Activated T-cell treated with anti-CD3 and anti-CD28 coated beads for 24 hours (primary cell): ENCODE measurements at regions not wholly inside any gene's neighbourhood (a gene's known extent, or its start where the extent isn't known, plus 50 kb on each side); places are given as distances from the start of the nearest gene placed in this dataset.
"Not testable (repeated sequence)": the region's sequence is repeated elsewhere in the genome, so short reads cannot be mapped to it uniquely, and the experiment has no call there.

Experiments used
- DNase-seq: peaks from one replicate; pipeline ENCODE4 v3.0.0-alpha.2; 2020; ENCODE audit warnings: low read depth

DNA sequence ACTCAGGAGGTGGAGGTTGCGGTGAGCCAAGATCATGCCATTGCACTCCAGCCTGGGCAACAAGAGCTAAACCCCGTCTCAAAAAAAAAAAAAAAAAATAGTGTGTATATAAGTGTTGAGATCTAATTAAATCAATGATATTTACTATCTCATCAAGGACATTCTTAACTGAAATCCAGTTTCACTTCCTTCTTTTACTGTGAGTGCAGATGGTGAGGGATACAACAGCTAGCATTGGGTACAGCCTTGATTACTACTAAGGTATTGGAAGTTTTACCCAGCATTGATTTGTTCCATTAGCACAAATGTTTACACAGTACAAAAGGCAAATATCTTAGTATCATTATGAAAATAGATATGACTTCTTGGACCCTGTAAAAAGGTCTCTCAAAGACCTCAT, 546.6 kb downstream of the KCTD12 start:
- DNase-seq = no peak

DNA sequence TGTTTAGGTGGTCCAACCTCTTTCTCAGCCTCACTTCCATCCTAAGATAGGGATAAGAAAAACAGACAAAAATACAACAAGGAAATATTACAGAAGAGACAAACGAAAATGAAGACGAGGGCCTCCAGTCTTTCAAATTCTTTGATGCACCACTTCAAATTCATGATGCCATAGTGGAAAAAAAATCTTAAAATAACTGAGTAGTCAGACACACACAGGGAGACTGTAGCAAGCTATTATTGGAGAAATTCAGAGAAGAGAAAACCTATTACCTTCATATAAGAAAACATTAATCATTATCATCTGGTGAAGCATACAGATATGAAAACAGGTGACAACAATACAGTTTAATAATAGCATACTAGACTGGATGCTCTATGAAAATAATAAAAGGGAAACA, 548.2 kb downstream of the KCTD12 start:
- DNase-seq = no peak

DNA sequence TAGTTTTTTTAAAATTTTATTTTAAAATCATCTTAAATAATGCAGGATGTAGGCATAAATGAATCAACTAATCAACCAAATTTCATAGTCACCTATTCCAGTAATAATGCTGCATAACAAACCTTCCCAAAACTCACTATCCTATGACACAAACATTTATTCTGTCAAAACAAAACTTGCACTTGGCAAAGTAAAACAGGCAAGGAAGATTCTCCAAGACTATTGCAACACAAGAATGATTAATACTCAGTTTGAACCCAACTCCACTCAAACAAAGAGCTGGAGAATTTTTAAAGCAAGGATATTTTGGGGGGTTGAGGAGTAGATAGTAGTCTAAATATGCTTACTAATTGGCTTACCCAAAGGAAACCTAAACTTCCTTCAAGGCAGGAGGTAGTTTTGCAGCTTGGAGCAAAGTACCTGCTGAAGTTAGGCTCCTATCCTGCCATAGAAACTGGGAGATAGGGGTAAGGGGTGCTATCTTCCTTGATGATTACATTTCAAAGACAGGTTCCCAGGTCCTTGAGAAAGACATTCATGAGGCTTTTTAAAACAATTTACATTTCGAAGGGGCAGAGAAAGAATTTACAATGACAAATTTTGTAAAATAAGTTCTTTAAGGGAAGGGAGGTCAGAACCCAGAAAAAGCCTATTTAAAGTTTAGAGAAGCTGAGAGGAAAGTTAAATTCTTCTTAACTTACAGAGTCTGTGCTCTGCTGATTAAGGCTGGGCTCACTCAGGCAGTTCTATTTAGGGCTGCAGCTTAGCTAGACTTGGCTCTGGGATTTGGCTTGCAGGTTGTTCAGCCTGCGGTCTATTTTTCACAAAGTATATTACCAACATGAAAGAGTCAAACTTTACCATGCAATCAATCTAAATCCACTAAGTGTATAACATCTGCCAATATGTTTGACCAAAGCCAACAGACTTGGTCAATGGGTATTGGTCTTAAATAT, 549.0 kb downstream of the KCTD12 start:
- no peak for DNase-seq

DNA sequence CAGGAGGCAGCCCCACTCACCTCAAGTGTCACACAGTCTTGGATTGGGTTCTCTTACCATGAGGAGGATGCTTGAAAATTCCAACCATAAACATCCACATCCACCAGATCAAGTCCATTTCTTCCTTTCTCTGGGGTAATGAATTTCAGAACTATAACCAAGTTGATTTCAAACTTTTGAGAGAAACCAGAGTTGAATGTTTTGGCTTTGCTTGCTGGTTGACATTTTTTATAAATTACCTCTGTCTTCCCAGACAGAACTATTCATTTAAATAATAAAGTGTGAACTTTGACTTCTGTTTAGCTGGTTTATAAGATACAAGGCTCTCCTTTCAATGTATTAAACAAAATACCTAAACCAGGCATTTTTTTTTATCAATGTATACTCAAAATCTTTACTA, 550.7 kb downstream of the KCTD12 start:
- no peak for DNase-seq

DNA sequence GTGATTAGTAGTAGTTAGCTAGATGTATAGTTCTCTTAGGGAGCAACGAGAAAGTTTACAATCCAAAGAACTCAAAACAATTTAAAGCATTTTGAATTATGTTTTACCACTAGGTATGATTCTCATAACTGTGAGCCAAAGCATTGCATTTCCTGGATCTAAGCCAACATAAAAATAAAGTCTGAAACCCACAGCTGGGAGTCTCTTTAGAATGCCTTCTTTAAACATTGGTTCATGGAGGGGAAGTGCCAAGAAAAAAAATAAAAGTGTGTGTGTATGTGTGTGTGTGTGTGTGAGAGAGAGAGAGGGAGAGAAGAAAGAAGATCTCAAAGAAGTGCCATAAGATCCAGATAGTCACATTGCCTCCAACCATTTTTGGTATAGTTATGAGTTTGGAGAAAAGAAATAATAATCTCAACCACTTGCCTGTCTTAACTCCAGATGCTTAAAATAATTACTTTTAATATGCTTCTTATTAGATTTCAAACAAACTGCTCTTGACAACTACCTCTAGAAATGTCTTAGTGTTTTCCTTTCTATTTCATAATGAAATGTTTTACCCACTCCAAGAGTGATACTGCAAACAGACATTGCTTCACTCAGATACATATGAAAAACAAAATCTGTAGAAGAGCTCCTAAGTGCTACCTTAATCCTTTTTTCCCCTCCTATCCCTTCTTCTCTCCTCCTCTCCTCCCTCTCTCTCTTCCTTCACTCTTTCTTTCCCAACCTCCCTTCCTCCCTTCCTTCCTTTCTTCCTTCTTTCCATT, 554.1 kb downstream of the KCTD12 start:
- no peak for DNase-seq

DNA sequence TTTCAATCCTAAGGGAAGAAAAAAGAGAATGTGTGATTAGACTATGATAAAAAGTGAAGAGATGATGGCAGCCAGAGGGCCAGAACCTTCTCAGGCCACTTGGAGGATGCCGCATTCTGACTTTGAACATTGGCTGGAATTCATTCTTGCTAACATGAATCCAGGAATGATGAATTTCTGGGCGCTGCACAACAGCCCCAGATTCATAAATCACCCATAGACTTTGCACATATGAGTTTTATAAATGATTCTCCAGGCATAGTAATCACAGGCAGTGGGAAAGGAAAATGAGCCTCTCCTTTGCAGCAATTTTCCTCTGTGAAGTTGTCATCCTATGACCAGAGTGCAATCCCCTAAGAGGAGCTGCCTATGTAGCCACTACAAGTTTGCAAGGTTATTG, 555.4 kb downstream of the KCTD12 start:
- DNase-seq = no peak

DNA sequence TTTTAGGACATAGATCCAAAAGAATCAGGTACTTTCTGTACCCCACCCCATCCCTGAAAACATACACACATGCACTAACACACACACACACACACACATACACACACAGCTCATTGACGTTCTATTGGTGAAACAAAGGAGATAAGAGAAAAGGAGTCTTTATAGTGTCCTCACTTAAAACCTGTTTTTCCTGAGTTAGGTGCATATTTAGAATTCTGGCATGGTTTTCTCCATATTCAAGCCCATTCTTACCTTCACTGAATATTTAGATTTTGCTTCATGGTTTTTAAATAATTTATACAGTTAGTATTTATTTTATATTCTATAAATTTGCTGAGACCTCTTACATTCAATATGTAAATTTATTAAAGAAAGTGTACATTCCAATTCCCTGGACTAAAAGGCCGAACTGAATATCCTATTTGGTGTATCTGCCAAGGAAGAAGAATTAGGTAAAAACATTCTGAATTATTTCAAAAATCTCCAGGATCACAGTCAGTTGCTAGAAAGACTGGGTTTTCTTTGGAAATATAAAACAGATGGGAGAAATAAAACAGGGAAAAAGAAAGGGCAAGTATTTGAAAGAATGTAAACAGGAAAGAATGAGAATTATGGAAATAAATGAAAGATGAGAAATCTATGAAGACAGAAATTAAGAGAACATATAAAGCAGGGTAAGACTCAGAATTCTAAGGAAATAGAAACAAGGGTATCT, 556.2 kb downstream of the KCTD12 start:
- no peak for DNase-seq

DNA sequence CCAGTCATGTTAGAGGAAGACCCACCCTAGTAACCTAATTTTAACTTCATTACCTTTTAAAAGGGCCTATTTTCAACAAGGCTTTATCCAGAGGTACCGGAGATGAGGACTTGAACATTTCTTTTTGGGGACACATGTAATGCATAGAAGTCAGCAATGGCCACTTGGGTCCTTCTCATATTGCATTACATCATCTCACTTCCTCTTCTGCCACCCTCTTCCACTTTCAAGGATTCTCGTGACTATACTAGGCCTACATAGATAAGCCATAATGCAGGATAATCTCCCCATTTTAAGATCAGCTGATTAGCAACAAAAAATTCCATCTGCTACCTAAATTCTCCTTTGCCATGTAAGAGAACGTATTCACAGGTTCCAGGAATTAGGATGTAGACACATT, 557.2 kb downstream of the KCTD12 start:
- no peak for DNase-seq

DNA sequence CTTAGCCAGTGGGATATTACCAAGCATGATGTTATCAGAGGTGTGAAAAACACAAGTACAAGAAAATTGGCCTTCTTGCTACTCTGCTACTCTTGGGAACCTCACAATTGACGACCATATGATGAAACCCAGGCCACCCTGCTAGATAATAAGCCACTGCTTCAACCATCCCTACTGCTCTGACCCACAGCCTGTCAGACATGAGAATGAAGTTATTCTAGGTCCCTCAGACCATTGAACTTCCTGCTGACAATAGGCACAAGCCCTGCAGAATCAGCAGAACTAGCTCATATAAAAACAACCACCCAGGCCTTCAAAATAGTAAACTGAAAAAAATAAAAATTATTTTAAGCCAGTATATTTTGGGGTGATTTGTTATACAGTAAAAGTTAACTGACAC, 559.9 kb downstream of the KCTD12 start:
- no peak for DNase-seq

DNA sequence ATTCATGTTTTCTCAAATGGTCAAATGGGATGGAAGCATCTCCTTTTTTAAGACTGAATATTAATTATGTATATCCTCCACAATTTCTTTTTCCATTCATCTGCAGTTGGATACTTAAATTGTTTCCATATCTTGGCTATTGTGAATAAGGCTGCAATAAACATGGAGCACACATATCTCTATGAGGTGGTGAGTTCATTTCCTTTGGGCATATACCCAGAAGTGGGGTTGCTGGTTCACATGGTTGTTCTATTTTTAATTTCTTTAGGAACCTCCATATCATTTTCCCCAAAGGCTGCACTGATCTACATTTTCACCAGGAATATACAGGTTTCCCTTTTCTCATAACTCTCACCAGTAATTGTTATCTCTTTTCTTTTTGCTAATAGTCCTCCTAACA, 566.3 kb downstream of the KCTD12 start:
- DNase-seq = no peak

DNA sequence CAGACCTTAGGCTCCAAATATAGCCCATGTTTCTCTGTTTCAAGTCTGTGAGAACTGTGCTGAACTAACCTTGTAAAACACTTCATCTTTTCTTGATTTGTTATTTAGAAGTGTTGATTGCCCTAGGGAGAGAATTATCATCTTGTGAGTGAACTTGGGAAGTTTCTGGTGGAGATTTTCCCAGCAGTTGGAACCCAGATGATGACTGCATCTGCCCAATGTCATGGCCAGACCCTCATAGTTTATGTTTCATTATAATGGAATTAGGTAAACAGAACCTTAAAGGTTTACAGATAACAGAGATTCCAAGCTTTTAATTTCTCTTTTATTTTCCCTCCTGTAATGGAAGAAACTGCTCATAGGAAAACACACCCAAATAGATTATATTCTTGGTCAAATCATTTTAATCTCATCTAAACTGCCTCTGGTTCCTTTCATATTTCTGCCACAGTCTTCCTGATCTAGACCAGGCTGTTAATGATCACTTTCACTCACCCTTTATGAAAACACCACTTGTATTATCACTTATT, 569.1 kb downstream of the KCTD12 start:
- no peak for DNase-seq

DNA sequence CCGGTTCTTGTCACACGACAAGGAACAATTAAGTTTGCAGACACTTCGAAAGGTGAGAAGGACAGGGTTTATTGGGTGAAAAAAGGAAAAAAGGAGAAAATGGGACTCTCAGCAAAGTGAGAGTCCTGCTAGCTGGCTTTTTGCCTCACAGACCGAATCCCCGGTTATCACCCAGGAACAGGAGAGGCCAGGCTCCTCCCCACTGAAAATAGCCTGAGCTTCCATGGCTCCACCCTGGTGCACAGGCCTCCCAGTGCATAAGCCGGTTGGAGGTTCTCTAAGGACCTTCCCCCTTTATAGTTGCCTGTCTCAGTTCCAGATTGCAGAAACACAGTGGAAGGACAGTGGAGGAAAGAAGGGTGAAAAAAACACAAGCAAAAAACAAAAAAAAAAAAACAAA, 571.7 kb downstream of the KCTD12 start:
- no peak for DNase-seq

DNA sequence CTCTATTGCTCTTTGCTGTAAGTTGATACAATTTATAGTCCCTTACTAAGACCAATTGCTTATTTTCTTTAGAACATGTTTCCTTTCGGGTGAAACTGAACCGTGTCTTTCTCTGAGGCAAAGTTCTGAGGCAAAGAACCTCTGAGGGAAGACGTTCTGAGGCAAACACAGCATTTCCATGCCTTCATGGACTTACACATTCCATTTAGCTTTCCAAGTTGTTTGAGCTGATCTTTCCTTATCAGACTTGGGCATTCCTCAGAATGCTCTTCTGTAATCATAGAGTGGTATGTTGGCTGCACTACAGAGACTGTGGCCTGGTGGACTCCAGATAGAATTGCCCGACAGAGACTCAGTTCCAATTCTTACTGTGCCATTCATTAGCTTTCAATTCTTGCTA, 579.1 kb downstream of the KCTD12 start:
- no peak for DNase-seq

DNA sequence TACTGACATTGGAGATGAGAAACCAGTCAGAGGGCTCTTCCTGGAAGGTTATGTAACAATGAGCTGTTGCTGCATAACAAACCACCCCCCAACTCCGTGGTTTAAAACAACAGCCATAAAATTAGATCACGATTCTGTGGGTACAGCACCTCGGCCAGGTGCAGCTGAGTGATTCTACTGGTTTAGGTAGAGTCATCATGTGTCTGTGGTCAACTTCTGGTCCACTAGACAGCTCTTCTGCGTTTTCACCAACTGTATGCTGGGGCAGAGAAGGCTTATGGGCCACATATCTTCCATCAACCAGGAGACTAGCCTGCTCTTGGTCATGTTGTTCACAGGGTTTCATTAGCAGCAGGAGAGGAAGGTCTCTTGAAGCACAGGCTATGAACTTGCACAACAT, 585.5 kb downstream of the KCTD12 start:
- no peak for DNase-seq

DNA sequence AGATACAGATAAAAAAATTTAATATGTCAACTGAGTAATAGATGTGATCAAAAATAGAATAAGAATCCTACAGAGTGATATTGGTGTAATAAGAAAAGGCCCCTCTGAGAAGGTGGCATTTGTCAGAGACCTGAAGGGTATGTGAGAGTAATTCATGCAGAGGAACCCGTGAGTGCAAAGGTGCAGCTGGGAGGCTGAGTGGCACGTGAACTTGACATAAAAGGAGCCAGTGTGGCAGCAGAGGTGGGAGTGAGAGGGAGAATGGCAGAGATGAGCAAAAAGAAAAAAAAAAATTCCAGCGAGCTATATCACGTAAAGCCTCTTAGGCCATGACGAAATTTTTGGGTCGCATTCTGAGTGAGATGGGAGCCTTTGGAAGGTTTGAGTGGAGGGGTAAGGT, 588.9 kb downstream of the KCTD12 start:
- no peak for DNase-seq

DNA sequence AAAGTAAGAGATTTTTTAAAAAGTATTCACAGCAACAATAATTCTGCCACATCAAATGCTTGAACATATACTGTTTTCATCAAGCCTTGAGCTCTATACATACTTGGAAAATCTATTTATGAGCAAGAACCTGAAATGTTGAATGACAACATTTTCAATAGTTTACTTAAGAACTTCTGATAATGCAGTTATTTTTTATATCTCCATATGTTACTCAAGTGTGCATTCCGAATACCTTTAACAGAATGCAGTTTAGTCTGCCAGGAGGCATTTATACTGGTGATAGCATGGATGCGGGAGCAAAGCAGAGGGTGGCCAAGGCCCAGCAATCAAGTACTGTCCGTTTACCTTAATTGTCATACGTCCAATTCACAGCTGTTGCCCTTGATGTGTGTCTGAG, 589.5 kb downstream of the KCTD12 start:
- DNase-seq = no peak

DNA sequence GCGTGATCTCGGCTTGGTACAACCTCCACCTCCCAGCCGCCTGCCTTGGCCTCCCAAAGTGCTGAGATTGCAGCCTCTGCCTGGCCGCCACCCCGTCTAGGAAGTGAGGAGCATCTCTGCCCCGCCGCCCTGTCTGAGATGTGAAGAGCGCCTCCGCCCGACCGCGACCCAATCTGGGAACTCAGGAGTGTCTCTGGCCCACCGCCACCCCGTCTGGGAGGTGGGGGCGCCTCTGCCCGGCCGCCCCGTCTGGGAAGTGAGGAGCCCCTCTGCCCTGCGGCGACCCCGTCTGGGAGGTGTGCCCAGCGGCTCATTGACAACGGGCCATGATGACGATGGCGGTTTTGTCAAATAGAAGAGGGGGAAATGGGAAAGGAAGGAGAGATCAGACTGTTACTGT, 591.2 kb downstream of the KCTD12 start:
- not testable (repeated sequence) for DNase-seq

DNA sequence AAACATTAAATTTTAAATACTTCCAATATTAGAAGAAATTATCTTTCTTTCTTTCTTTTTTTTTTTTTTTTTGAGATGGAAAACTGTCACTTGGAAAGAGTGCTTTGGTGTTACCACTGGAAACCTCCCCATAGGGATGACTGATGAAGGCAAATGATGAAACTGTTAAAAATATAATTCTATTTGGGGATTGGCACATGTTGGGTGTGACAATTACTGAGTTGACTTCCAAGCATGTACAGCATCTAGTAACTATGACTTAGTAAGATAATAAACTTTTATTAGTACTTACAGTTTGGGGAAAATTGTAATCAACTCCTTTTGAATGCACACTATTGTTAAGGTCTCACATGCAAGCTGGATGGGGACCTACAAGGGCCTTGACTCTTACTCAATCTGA, 592.5 kb downstream of the KCTD12 start:
- DNase-seq = no peak

DNA sequence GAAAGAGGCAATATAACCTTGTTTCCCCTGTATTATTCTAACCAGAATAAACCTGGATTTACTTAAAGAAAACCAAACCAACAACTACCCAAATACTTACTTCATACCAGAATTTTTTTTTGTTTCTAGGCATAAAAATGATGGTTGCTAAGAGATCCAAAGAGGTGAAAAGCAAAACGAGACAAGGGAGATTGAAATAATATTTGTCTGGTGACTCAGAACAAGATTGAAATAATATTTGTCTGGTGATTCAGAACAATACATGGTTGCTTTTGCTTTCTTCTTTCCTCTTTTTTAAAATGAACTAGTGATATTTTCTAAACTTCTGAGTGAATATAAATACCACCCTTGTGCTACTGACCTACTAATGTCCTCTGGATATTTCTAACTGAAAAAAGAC, 592.9 kb downstream of the KCTD12 start:
- DNase-seq = no peak

DNA sequence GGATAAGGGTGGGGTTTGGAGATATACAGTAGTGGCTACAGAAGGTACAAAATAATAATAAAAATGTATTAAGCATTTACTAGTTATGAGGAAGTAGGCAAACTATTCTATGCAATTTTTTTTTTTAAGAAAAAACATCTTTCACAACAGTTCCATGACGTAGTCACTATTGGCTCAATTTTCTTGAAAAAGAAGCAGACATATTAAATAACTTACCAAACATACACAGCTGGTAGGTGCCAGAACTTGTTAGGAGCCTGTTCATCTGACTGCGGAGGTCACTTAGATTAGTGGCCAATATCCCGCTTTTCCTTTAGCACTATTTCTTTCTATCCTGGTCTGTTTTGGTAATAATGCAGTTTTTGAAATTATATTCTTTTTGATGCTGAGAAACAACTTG, 593.5 kb downstream of the KCTD12 start:
- no peak for DNase-seq

DNA sequence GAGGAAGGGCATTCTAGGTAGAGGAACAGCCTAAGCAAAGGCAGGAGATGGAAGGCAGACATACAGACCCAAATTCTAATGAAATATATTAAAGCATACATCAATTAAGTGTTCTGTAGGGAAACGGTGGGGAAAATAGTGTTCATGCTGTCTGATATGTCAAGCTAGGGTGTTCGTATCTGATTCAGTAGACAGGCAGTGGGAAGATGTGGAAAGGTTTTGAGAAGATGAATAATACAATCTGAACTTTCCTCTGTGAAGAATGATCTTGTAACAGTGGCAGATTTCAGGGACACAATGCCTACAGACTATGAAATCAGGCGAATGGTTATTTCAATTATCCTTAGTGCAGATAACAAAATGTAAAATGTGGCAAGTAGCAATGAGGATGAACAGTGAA, 594.2 kb downstream of the KCTD12 start:
- no peak for DNase-seq

DNA sequence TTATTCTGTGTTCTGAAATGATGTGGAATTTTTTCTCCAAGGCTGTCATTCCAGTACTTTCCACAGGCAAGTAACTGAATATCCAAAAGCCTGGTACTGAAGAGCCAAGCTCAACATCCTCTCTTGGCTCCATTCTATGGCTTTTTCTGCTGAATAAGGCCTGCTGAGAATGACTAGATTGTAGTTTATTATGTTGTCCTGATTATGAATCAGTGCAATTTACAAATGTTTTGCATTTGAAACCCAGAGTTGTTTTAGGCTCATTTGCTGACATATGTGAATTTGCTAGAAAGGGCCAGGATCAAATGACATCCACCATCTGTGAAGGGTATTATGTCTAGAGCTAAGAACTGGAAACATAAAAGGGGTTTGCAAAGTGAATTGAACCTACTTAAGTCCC, 596.6 kb downstream of the KCTD12 start:
- no peak for DNase-seq

DNA sequence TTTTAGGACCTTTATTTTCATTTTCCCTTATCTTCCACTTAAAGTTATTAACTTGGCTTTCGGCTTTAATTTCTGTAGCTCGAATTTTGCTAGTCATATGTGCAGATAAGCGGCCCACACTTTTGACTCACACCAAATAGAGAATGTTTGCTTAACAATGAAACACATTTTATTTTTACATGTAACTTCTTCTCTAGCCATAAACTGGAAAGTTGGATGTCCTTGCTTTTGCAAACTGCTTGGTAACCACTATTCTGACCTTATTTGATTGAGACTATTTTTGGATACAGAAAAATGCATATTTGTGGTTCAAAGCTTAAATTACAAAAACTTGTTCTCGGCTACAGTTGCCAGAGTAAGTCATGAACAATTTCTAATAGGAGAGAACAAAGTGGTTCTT, 600.0 kb downstream of the KCTD12 start:
- no peak for DNase-seq
